ENCODE measurements at regions not wholly inside any gene's neighbourhood (a gene's known extent, or its start where the extent isn't known, plus 50 kb on each side); places are given as distances from the start of the nearest gene placed in this dataset.

- in situ Hi-C loops (cut with MboI; ENCODE audit: low sequenced_read_pairs, unreplicated experiment), result no loop called here
- no peak for DNase-seq (ENCODE audit: low spot score)
- TF ChIP-seq CTCF (IDR thresholded peaks at IDR 0.05; ENCODE audit: borderline replicate concordance, control extremely low read depth, extremely low read depth, insufficient read depth, missing control alignments), result no peak
These were observed 222.5 kb upstream of the SNX19 start for GRCh38 chr11:131138731-131139130.

GRCh38 chr11:131145791-131146190 lies 224.6 kb upstream of the NTM start:
- in situ Hi-C loops (cut with MboI; ENCODE audit: low sequenced_read_pairs, unreplicated experiment), result no loop called here
- TF ChIP-seq CTCF (IDR thresholded peaks at IDR 0.05; ENCODE audit: borderline replicate concordance, control extremely low read depth, extremely low read depth, insufficient read depth, missing control alignments), result no peak
- no peak for DNase-seq (ENCODE audit: low spot score)

GRCh38 chr11:131146827-131147490 lies 223.5 kb upstream of the NTM start:
- no peak for TF ChIP-seq CTCF (IDR thresholded peaks at IDR 0.05; ENCODE audit: borderline replicate concordance, control extremely low read depth, extremely low read depth, insufficient read depth, missing control alignments)
- in situ Hi-C loops (cut with MboI; ENCODE audit: low sequenced_read_pairs, unreplicated experiment), result no loop called here
- no peak for DNase-seq (ENCODE audit: low spot score)

GRCh38 chr11:131154351-131154750 lies 216.1 kb upstream of the NTM start:
- in situ Hi-C loops (cut with MboI; ENCODE audit: low sequenced_read_pairs, unreplicated experiment), result no loop called here
- no peak for TF ChIP-seq CTCF (IDR thresholded peaks at IDR 0.05; ENCODE audit: borderline replicate concordance, control extremely low read depth, extremely low read depth, insufficient read depth, missing control alignments)
- no peak for DNase-seq (ENCODE audit: low spot score)

GRCh38 chr11:131157678-131158077 lies 212.7 kb upstream of the NTM start:
- DNase-seq (ENCODE audit: low spot score), result no peak
- in situ Hi-C loops (cut with MboI; ENCODE audit: low sequenced_read_pairs, unreplicated experiment), result no loop called here
- no peak for TF ChIP-seq CTCF (IDR thresholded peaks at IDR 0.05; ENCODE audit: borderline replicate concordance, control extremely low read depth, extremely low read depth, insufficient read depth, missing control alignments)

GRCh38 chr11:131160846-131161245 lies 209.6 kb upstream of the NTM start:
- in situ Hi-C loops (cut with MboI; ENCODE audit: low sequenced_read_pairs, unreplicated experiment), result no loop called here
- TF ChIP-seq CTCF (IDR thresholded peaks at IDR 0.05; ENCODE audit: borderline replicate concordance, control extremely low read depth, extremely low read depth, insufficient read depth, missing control alignments), result no peak
- DNase-seq (ENCODE audit: low spot score), result no peak

Measured in GM13976 (cell line).